Naive thymus-derived CD4-positive, alpha-beta T cell (primary cell): ENCODE measurements at regions not wholly inside any gene's neighbourhood (a gene's known extent, or its start where the extent isn't known, plus 50 kb on each side); places are given as distances from the start of the nearest gene placed in this dataset.

Experiments used
- ATAC-seq: fragments of 150-1000 bp; cut with Tn5 transposase; 2 replicates; pipeline ENCODE4 v1.10.0; 2021; ENCODE audit warnings: mild to moderate bottlenecking, moderate library complexity
- CTCF ChIA-PET: fragments of 350-600 bp; sonication (Branson Sonifier 250); formaldehyde crosslinking; loops from one replicate; lab custom pipeline; 2021; ENCODE audit warnings: antibody characterized with exemption; lab: Charles Lee
- POLR2A ChIA-PET: fragments of 350-600 bp; sonication (Branson Sonifier 250); formaldehyde crosslinking; loops from one replicate; lab custom pipeline; 2021; ENCODE audit warnings: antibody characterized with exemption, inconsistent platforms; lab: Charles Lee
- DNase-seq, 9 donors: peaks; one replicate each; pipeline versions ENCODE4 v3.0.0 to v3.0.0-alpha.2; 2020 to 2022; ENCODE audit warnings: mixed read lengths in 1 of 9
- H3K27ac ChIP-seq: one replicate; pipeline ENCODE4 v1.7.0; 2013; ENCODE audit warnings: mild to moderate bottlenecking, low read depth, low read length, moderate library complexity
- H3K27me3 ChIP-seq, 2 donors: one replicate each; pipeline ENCODE4 v1.7.0; 2013; ENCODE audit warnings: low read length in 2 of 2, mild to moderate bottlenecking in 2 of 2, moderate library complexity in 2 of 2; ENCODE audit not compliant: control insufficient read depth in 2 of 2, insufficient read depth in 2 of 2
- H3K36me3 ChIP-seq, 3 experiments: 1 replicate in 2 of 3; 2 replicates in 1 of 3; pipeline ENCODE4 v1.7.0; 2013; ENCODE audit warnings: low read length in 3 of 3, mild to moderate bottlenecking in 3 of 3, moderate library complexity in 1 of 3; ENCODE audit not compliant: insufficient read depth in 3 of 3, control insufficient read depth in 2 of 3
- H3K4me1 ChIP-seq, 2 donors: one replicate each; pipeline ENCODE4 v1.7.0; 2013; ENCODE audit warnings: low read length in 2 of 2, mild to moderate bottlenecking in 2 of 2, moderate library complexity in 1 of 2; ENCODE audit not compliant: control insufficient read depth in 2 of 2, insufficient read depth in 2 of 2
- H3K4me3 ChIP-seq: 2 replicates; pipeline ENCODE4 v1.7.0; 2013; ENCODE audit warnings: mild to moderate bottlenecking, low read length
- H3K9me3 ChIP-seq, 3 experiments: 1 replicate in 2 of 3; 2 replicates in 1 of 3; pipeline ENCODE4 v1.7.0; 2013; ENCODE audit warnings: low read length in 3 of 3; ENCODE audit not compliant: control insufficient read depth in 2 of 3
- H3K27ac Mint-ChIP-seq, 9 donors: one replicate each; pipeline ENCODE4 v1.8.0; 2020 to 2022; ENCODE audit warnings: mixed read lengths in 9 of 9, mild to moderate bottlenecking in 8 of 9, moderate library complexity in 5 of 9, inconsistent platforms in 2 of 9
- H3K27me3 Mint-ChIP-seq, 5 donors: one replicate each; pipeline ENCODE4 v1.8.0; 2021 to 2022; ENCODE audit warnings: mixed read lengths in 5 of 5, mild to moderate bottlenecking in 1 of 5
- H3K36me3 Mint-ChIP-seq, 5 donors: one replicate each; pipeline ENCODE4 v1.8.0; 2020 to 2022; ENCODE audit warnings: mixed read lengths in 5 of 5, mild to moderate bottlenecking in 3 of 5, inconsistent platforms in 1 of 5
- H3K4me1 Mint-ChIP-seq, 7 donors: one replicate each; pipeline ENCODE4 v1.8.0; 2020 to 2022; ENCODE audit warnings: mixed read lengths in 7 of 7, mild to moderate bottlenecking in 3 of 7, inconsistent platforms in 1 of 7
- H3K4me3 Mint-ChIP-seq, 10 donors: one replicate each; pipeline ENCODE4 v1.8.0; 2020 to 2022; ENCODE audit warnings: mild to moderate bottlenecking in 10 of 10, mixed read lengths in 10 of 10, moderate library complexity in 6 of 10, inconsistent platforms in 2 of 10
- H3K9me3 Mint-ChIP-seq, 11 donors: one replicate each; pipeline ENCODE4 v1.8.0; 2020 to 2022; ENCODE audit warnings: mixed read lengths in 11 of 11, mild to moderate bottlenecking in 4 of 11, inconsistent platforms in 1 of 11, moderate library complexity in 1 of 11
- intact Hi-C, 2 donors: fragments of 100-400 bp; cut with micrococcal nuclease; formaldehyde crosslinking; loops; one replicate each; pipeline ENCODE4 v1.15.1; 2023

GRCh38 chr19:31127134-31127967, 221.9 kb downstream of the TSHZ3 start:
- Histone ChIP-seq H3K27ac (no peak overlapping the region), H3K36me3 (no peaks in the 10 kb centered on the region), H3K4me1 (no peaks in the 10 kb centered on the region), H3K4me3 (no peak overlapping the region), H3K9me3 (no peaks in the 10 kb centered on the region), H3K27me3 (no peaks in the 10 kb centered on the region)
- ChIA-PET POLR2A (no interaction called here), CTCF (interaction anchor here (0.6 kb wide), 1 partner anchor 1078 kb away, joined by 3 read pairs; no protein-coding TSS in a partner anchor)
- intact Hi-C loops = no loop called here
- H3K4me3 Mint-ChIP-seq = no peak overlapping the region
- DNase-seq (no peak), ATAC-seq (no peak)
- H3K27ac Mint-ChIP-seq = no peak overlapping the region
- H3K4me1 Mint-ChIP-seq = peaks cover 0 to 1% (median 0%) of the 10 kb centered on the region in 7 donors
- H3K9me3 Mint-ChIP-seq = peaks cover 0 to 4% (median 0%) of the 10 kb centered on the region in 11 donors
- H3K27me3 Mint-ChIP-seq = peaks cover 0 to 16% (median 6%) of the 10 kb centered on the region in 5 donors
- H3K36me3 Mint-ChIP-seq = no peaks in the 10 kb centered on the region

DNA sequence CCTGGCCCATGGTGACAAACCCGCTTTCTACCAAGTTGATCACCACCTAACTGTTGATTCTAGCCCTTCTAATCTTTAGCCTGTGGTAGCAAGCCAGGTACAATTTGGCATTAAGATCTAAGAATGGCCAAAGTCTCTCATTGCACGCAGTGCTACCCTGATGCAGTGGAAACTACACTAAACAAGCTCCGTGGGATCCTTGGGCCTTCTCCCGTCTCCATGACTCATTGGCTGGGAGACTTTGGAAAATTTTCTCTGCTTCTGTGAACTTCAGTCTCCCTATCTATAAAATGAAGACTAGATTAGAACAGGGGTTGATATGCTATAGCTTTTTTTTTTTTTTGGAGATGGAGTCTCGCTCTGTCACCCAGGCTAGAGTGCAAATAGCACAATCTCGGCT, 223.0 kb downstream of the TSHZ3 start:
- ATAC-seq (no peak), DNase-seq (no peak)
- Histone ChIP-seq H3K9me3 (no peaks in the 10 kb centered on the region), H3K27me3 (no peaks in the 10 kb centered on the region), H3K36me3 (no peaks in the 10 kb centered on the region), H3K27ac (no peak overlapping the region), H3K4me1 (no peaks in the 10 kb centered on the region), H3K4me3 (no peak overlapping the region)
- H3K36me3 Mint-ChIP-seq = no peaks in the 10 kb centered on the region
- intact Hi-C loops = no loop called here
- H3K4me3 Mint-ChIP-seq = no peak overlapping the region
- CTCF ChIA-PET = interaction anchor here (0.6 kb wide), 1 partner anchor 1079 kb away, joined by 3 read pairs; no protein-coding TSS in a partner anchor
- POLR2A ChIA-PET = no interaction called here
- no peak overlapping the region for H3K27ac Mint-ChIP-seq
- peaks cover 0 to 4% (median 0%) of the 10 kb centered on the region in 11 donors for H3K9me3 Mint-ChIP-seq
- H3K4me1 Mint-ChIP-seq = peaks cover 0 to 1% (median 0%) of the 10 kb centered on the region in 7 donors
- H3K27me3 Mint-ChIP-seq = peaks cover 0 to 16% (median 6%) of the 10 kb centered on the region in 5 donors

GRCh38 chr19:31125071-31125470, 224.2 kb downstream of the TSHZ3 start:
- intact Hi-C loops = no loop called here
- H3K4me1 Mint-ChIP-seq = peaks cover 0 to 1% (median 0%) of the 10 kb centered on the region in 7 donors

GRCh38 chr19:31121501-31121900, 227.7 kb downstream of the TSHZ3 start:
- Mint-ChIP-seq H3K27ac (no peak overlapping the region), H3K27me3 (peaks cover 0 to 6% (median 3%) of the 10 kb centered on the region in 5 donors)

More at GRCh38 chr19:31125071-31125470, 224.2 kb downstream of the TSHZ3 start:
- H3K9me3 Mint-ChIP-seq = peaks cover 0 to 4% (median 0%) of the 10 kb centered on the region in 11 donors
- H3K27ac Mint-ChIP-seq = no peak overlapping the region
- Histone ChIP-seq H3K4me1 (no peaks in the 10 kb centered on the region), H3K36me3 (no peaks in the 10 kb centered on the region), H3K4me3 (no peak overlapping the region), H3K27me3 (no peaks in the 10 kb centered on the region), H3K27ac (no peak overlapping the region), H3K9me3 (no peaks in the 10 kb centered on the region)
- CTCF ChIA-PET = no interaction called here
- POLR2A ChIA-PET = no interaction called here
- no peaks in the 10 kb centered on the region for H3K36me3 Mint-ChIP-seq
- DNase-seq (no peak), ATAC-seq (no peak)
- H3K27me3 Mint-ChIP-seq = peaks cover 0 to 12% (median 6%) of the 10 kb centered on the region in 5 donors
- no peak overlapping the region for H3K4me3 Mint-ChIP-seq

GRCh38 chr19:31120952-31121351, 228.3 kb downstream of the TSHZ3 start:
- no peaks in the 10 kb centered on the region for H3K36me3 ChIP-seq
- no peaks in the 10 kb centered on the region for H3K4me1 ChIP-seq
- CTCF ChIA-PET = no interaction called here
- no peaks in the 10 kb centered on the region for H3K9me3 ChIP-seq
- ATAC-seq (no peak), DNase-seq (no peak)
- intact Hi-C loops = no loop called here
- Mint-ChIP-seq H3K27ac (no peak overlapping the region), H3K9me3 (peaks cover 0 to 2% (median 0%) of the 10 kb centered on the region in 11 donors), H3K4me3 (no peak overlapping the region), H3K4me1 (peaks cover 0 to 4% (median 0%) of the 10 kb centered on the region in 7 donors), H3K27me3 (peaks cover 0 to 5% (median 3%) of the 10 kb centered on the region in 5 donors), H3K36me3 (no peaks in the 10 kb centered on the region)
- no peak overlapping the region for H3K27ac ChIP-seq
- no peaks in the 10 kb centered on the region for H3K27me3 ChIP-seq
- no peak overlapping the region for H3K4me3 ChIP-seq
- POLR2A ChIA-PET = no interaction called here

More at GRCh38 chr19:31121501-31121900, 227.7 kb downstream of the TSHZ3 start:
- Histone ChIP-seq H3K27ac (no peak overlapping the region), H3K9me3 (no peaks in the 10 kb centered on the region), H3K36me3 (no peaks in the 10 kb centered on the region), H3K27me3 (no peaks in the 10 kb centered on the region), H3K4me3 (no peak overlapping the region), H3K4me1 (no peaks in the 10 kb centered on the region)
- intact Hi-C loops = no loop called here
- ChIA-PET CTCF (no interaction called here), POLR2A (no interaction called here)
- ATAC-seq = no peak
- Mint-ChIP-seq H3K36me3 (no peaks in the 10 kb centered on the region), H3K4me1 (peaks cover 0 to 4% (median 0%) of the 10 kb centered on the region in 7 donors), H3K4me3 (no peak overlapping the region), H3K9me3 (peaks cover 0 to 2% (median 0%) of the 10 kb centered on the region in 11 donors)
- DNase-seq = no peak

DNA sequence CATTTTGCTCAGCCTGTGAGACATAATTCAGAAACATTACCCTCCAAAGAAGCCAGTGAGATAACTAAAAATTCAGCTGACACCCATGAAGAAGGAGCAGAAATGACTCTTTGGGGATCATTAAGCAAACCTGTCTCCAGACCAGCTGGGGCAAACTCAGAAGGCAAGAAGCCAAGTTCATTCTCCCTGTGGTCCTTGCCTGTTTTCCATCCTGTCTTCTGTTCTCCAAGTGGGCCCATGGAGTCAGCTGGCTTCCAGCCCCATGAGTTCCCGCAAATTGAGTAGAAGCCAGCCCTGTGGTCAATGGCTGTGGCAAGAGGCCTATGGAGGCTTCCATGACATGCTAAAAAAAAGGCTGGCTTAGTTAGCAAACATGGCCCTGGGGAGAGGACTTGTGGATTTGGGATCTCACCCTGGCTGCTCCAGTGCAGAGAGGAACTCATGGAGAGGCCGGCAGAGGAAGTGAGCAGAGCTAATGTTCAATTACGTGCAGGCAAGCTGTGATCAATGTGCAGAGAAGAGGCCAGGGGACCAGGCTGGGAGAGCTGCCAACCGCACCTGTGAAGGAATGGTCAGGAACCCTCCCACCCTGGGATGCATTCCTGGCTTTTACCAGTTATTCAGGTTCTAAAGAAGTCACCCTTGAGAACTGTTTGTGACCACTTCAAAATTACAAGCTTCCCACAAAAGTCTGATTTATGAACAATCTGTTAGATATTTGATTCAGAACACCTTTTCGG, 229.1 kb downstream of the TSHZ3 start:
- ChIA-PET CTCF (no interaction called here), POLR2A (no interaction called here)
- Mint-ChIP-seq H3K9me3 (peaks cover 0 to 2% (median 0%) of the 10 kb centered on the region in 11 donors), H3K4me1 (peaks cover 0 to 4% (median 0%) of the 10 kb centered on the region in 7 donors), H3K4me3 (no peak overlapping the region), H3K27ac (no peak overlapping the region), H3K36me3 (no peaks in the 10 kb centered on the region), H3K27me3 (peaks cover 0 to 3% (median 0%) of the 10 kb centered on the region in 5 donors)
- H3K36me3 ChIP-seq = no peaks in the 10 kb centered on the region
- no peak overlapping the region for H3K27ac ChIP-seq
- H3K4me1 ChIP-seq = no peaks in the 10 kb centered on the region
- no peak overlapping the region for H3K4me3 ChIP-seq
- intact Hi-C loops = no loop called here
- no peak for ATAC-seq
- DNase-seq = no peak
- H3K27me3 ChIP-seq = no peaks in the 10 kb centered on the region
- no peaks in the 10 kb centered on the region for H3K9me3 ChIP-seq
